T47D (cell line): ENCODE measurements at regions not wholly inside any gene's neighbourhood (a gene's known extent, or its start where the extent isn't known, plus 50 kb on each side); places are given as distances from the start of the nearest gene placed in this dataset.

Experiments
- DNase-seq, 2 experiments: peaks; one replicate each; pipeline versions ENCODE4 v3.0.0 to v3.0.0-alpha.2; 2011 to 2012; ENCODE audit warnings: low read depth in 1 of 2, low spot score in 1 of 2
- JUND ChIP-seq: IDR thresholded peaks from 2 replicates; pipeline ENCODE4 v1.6.1; 2012; ENCODE audit warnings: low read depth
- in situ Hi-C: cut with HindIII; loops from 2 replicates; pipeline ENCODE4 v1.10.0; 2016; ENCODE audit warnings: low sequenced_read_pairs, low pct_unique_long_range_greater_than_20kb

DNA sequence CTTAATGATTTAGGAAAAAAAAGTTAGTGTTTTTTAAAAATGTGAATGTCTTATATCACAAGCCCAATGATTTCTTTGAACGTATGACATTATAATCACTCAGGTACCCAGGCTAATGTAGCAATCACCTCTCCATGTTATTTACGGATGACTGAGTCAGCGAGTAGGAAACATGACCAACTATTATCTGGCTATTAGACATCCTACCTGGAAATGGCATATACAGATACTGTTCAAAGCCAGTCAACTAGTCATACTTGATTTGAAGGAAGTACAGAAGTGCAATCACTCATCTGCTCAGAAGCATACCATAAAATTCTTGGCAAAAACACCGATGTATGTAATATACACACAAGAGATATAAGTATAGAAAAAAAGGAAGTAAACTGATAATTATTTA is 732.5 kb downstream of the ARAP2 start:
- in situ Hi-C loops: no loop called here
- DNase-seq: no peak
- TF ChIP-seq JUND: no peak

DNA sequence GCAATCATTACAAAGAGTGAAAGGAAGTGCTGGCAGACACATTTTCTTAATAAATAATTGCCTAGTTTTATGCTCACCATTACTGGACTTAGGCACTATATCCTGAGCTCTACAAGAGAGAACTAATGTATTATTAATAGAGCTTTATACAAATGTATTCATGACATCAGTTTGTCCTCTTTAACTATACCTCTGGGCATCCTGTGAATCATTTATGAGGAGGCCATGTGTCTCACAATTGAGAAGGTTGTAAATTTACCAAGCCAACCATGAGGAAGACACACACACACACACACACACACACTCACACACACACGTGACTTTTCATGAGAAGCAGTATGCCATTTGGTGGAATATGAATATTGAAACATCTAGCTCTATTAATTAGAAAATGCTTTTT is 728.2 kb downstream of the ARAP2 start:
- DNase-seq: no peak
- TF ChIP-seq JUND: no peak
- in situ Hi-C loops: no loop called here

DNA sequence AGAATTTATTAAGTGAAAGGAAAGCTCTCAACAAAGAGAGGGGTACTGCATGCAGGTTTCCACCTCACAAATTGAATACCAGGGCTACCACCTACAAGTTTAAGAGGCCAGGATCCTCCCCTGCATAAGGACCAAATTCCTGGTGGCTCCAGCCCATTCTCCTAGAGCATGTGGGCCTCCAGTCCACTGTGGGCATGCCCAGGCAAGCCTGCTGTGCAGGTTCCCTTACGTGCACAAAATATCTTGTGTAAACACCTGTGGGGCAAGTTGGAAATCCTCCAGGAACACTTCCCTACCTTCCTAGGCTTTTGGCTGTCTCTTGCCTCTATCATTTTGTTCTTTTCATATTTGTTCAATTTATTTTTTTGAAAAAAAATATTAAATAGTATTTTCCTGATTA is 724.3 kb downstream of the ARAP2 start:
- TF ChIP-seq JUND: no peak
- peak in 1 of 2 experiments; percentile 73 for DNase-seq
- in situ Hi-C loops: no loop called here

DNA sequence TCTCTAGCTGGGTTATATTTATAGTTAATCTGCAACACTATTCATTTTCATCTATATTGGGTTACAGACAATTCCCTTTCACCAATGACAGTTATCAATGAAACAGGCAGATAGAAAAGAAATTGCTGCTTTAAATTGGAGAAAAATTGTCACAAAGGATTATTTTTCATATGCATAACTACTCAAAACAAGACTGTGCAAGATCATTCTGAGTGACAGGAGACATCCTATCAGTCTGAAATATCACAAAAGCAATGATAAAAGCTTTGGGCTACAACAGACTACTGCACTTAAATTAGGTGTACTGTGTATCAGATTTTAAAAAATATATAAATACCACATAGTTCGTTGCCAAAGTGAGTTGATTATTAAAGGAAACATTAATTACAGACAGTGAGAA is 722.6 kb downstream of the ARAP2 start:
- DNase-seq: no peak
- in situ Hi-C loops: no loop called here
- TF ChIP-seq JUND: no peak

DNA sequence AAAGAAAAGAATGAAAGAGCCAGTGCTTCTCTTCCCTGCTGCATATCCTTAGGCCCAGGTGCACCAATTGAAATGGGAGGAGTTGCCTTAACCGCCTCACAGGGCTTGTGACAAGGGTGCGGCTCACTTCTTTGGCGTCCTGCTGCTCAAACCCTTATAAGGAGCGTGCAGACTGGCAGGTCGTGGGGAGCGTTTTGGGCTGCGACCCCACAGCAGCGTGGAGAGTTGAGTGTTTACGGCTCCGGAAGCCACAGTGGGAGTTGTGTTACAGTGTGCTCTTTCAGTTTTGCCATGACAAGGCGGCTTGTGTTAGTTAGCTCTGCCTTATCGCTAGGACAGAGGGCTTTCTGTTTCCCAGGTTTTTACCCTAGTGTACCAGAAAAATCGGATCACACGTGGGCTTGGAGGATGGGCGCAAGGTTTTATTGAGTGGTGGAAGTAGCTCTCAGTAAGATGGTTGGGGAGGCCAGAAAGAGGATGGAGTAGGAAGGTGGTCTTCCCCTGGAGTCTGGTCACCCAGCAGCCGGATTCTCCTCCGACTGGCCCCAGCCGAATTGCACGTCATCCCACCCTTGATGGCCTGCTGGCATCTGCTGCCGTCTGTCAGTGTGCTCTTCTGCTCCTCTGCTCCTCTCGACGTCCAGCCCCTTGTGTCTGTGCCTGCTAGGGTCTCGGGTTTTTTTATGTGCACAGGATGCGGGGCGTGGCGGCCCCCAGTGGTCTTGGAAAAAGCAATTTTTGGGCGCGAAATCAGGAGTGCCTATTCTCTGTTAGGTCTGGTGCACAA is 718.9 kb downstream of the ARAP2 start:
- no peak for TF ChIP-seq JUND
- DNase-seq: no peak
- in situ Hi-C loops: no loop called here

DNA sequence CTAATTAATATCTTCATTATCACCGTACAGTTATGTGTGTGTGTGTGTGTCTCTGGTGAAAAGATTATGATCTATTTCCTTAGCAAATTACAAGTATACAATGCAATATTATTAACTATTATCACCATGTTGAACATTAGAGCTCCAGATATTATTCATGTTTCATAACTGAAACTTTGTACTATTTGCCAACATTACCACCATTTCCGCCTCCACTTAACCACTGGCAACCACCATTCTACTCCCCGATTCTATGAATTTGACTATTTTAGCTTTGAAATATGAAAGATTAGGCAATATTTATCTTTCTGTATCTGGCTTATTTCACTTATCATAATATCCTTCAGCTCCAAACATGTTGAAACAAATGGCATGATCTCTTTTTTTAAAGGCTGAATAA is 717.9 kb downstream of the ARAP2 start:
- DNase-seq: no peak
- in situ Hi-C loops: no loop called here
- no peak for TF ChIP-seq JUND

DNA sequence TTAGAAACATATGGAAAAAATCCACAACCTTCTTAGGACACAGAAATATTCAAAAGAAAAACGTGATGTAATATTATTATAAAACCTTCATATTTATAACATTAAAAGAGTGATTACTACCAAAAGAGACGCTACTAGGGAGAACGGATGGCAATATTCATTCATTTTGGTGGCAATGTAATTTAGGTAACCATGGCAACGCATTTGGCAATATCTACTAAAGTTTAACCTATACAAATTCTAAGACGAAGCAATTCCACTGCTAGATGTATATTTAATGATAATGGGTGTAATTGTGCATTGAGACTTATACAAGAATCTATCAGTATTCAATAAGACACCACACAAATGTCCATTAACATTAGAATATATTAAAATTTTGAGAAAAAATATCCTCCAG is 709.4 kb downstream of the ARAP2 start:
- in situ Hi-C loops: no loop called here
- TF ChIP-seq JUND: no peak
- no peak for DNase-seq

DNA sequence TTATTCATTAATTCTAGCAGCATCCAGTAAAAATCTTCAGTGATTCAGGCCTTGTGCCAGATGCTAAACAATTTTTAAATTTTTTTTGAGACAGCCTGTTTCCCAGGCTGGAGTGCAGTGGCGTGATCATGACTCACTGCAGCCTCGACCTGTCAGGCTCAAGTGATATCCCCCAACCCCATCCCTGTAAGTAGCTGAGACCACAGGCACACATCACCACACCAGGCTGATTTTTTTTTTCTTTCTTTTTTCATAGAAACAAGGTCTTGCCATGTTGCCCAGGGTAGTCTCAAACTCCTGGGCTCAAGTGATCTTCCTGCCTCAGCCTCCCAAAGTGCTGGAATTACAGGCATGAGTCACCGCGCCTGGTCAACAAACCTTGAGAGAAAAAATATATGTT is 705.5 kb downstream of the ARAP2 start:
- in situ Hi-C loops: no loop called here
- DNase-seq: no peak
- TF ChIP-seq JUND: no peak

DNA sequence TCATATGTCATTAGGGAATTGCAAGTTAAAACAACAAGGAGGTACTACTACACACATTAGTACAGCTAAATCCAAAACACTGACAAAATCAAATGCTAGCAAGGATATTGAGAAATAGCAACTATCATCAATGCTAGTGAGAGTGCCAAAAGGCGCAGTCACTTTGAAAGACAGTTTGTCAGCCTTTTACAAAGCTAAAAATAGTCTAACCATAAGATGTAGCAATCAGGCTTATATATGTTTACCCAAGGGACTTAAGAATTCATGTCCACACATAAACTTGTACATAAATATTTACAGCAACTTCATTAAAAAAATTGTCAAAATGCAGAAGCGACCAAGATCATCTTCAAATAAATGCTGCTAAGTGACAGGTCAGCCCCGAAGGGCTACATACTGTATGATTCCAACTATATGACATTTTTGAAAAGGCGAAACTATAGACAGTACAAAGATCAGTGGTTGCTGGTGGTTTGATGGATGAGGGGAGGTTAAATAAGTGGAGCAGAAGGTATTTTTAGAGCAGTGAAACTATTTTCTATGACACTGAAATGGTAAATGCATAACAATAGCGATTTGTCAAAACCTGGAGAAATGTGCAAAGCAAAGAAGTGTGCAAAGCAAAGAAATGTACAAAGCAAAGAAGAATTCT is 704.8 kb downstream of the ARAP2 start:
- in situ Hi-C loops: no loop called here
- no peak for TF ChIP-seq JUND
- DNase-seq: peak in 1 of 2 experiments; percentile 3

DNA sequence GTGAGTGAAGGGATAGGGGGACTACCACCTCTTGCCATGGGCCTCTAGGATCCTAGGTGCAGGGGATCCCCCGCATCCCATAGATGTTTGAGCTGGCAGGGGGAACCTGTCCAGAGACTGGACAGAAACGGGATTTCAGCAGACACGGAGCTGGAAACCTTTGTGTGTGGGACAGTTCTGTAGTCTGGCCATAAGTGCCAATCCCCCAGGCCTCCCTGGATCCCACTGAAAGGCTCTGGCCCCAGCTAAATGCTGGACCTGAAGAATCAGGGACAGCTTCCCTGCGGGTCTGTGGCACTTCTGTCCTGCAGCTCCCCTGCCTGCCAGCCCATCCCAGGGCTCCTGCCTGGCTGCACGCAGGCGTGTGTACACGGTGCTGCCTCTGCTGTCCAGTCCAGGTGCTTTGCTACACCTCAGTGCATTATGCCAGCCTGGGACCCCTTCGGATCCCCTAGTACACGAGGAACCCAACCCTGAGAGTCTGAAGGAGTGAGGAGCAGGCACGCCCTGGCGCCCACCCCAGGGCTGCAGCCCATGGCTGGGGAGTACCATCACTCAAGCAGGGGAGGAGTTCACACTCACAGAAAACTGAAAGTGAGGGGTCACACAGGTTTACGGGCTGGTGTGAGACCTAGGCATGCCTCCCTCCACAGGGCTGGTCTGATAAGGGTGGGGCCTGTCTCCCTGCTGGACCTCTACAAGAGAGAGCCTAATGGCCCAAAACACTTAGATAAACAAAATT is 703.0 kb downstream of the ARAP2 start:
- no peak for DNase-seq
- in situ Hi-C loops: no loop called here
- TF ChIP-seq JUND: no peak

DNA sequence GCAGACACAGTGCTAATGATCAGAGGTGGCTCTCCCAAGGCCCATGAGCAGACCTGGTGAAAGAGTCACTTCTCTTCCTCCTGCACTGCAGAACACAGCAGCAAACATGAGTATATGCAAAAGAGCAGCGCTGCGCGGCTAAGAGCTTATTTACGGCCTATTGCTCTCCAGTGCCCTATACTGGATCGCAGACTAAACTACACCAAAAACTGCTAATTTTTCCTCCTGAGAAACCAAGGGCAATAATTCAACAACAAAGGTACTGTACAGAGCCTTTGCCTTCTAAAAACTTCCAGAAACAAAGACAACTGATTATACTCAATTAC is 702.5 kb downstream of the ARAP2 start:
- DNase-seq: peak in 1 of 2 experiments; percentile 43
- no peak for TF ChIP-seq JUND
- in situ Hi-C loops: no loop called here

DNA sequence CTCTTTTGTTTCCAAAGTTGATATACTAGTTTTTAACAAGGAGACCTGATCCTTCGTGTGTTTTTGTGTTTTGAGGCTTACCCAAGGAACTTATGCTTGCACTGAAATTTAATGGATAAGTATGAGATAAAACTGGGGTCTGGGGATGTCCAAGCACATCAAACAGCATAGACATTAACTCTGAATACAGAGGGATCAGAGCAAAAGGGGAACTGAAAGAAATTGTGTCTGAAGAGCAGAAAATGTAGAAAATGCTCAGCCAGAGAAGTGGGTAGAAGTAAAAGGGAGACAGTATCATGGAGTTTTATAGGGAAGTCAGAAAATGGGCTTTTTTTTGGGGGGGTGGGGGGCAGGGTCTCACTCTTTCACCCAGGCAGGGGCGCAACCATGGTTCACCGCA is 695.4 kb downstream of the ARAP2 start:
- no peak for DNase-seq
- TF ChIP-seq JUND: no peak
- in situ Hi-C loops: no loop called here

DNA sequence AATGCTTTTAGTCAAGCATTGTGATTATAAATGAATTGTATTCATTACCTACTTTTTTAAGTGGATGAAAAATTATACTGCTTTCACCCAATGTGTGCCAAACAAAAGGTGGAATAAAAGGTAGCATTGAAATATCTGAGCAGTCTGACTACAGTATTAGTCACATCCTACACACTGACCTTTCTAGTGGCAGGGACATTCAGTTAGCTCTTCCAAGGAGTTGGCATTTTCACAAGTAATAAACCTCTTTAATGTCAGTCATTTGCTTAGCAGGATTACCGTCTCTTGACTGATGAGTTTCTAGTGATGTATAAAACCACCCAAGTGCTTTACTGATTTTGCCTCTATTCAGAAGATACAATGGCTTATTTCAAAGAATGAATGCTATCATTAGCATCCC is 687.9 kb downstream of the ARAP2 start:
- in situ Hi-C loops: no loop called here
- no peak for TF ChIP-seq JUND

More for the DNA sequence above, 687.9 kb downstream of the ARAP2 start:
- DNase-seq: no peak
